Mammary epithelial cell (primary cell): ENCODE measurements at regions not wholly inside any gene's neighbourhood (a gene's known extent, or its start where the extent isn't known, plus 50 kb on each side); places are given as distances from the start of the nearest gene placed in this dataset.

ENCODE experiments used
- CTCF ChIP-seq, 2 donors: IDR thresholded peaks in 1 of 2; conservative IDR thresholded peaks in 1 of 2; 2 replicates each; pipeline ENCODE4 v1.5.1; 2011 to 2012; ENCODE audit warnings: inconsistent platforms in 2 of 2, low read length in 2 of 2, mild to moderate bottlenecking in 2 of 2, control low read depth in 1 of 2, low read depth in 1 of 2; ENCODE audit not compliant: insufficient read depth in 1 of 2; ENCODE audit errors: extremely low read depth in 1 of 2
- EZH2 ChIP-seq: IDR thresholded peaks from 2 replicates; pipeline ENCODE4 v1.6.1; 2012; ENCODE audit warnings: low read length, inconsistent platforms, borderline replicate concordance

GRCh38 chr9:126070058-126070655, 256.5 kb upstream of the MVB12B start:
- TF ChIP-seq CTCF (conservative IDR thresholded peaks at IDR 0.05 in 1 of 2, IDR thresholded peaks at IDR 0.05 in 1 of 2; ENCODE audit: extremely low read depth in 1 of 2, insufficient read depth in 1 of 2, low read depth in 1 of 2, low read length in 2 of 2) (no peak), EZH2 (no peak)
